Ovary (tissue), 3 donors: ENCODE measurements at regions not wholly inside any gene's neighbourhood (a gene's known extent, or its start where the extent isn't known, plus 50 kb on each side); places are given as distances from the start of the nearest gene placed in this dataset.

Source experiments
- CTCF ChIP-seq, 3 donors: fragments of 450-650 bp in 2 of 3; fragments of 200-600 bp in 1 of 3; IDR thresholded peaks; one replicate each; pipeline versions ENCODE4 v1.5.1 to v1.8.0; 2016 to 2022; ENCODE audit warnings: antibody characterized with exemption in 3 of 3, mild to moderate bottlenecking in 1 of 3
- POLR2A ChIP-seq: fragments of 450-650 bp; IDR thresholded peaks from one replicate; pipeline ENCODE4 v1.6.1; 2017; ENCODE audit warnings: antibody characterized with exemption, mild to moderate bottlenecking, moderate library complexity
- donor health status: DM: no; HTN: no; CAD: no.

GRCh38 chr13:83088858-83089257, 793.4 kb downstream of the SLITRK1 start:
- TF ChIP-seq CTCF (IDR thresholded peaks at IDR 0.05) (no peak), POLR2A (no peak)
